ENCODE measurements at regions not wholly inside any gene's neighbourhood (a gene's known extent, or its start where the extent isn't known, plus 50 kb on each side); places are given as distances from the start of the nearest gene placed in this dataset.

GRCh38 chr20:59530782-59531181 is 73.6 kb upstream of the PHACTR3 start:
- no peak overlapping the region for H3K4me2 ChIP-seq
- H3K79me2 ChIP-seq (ENCODE audit: insufficient read depth) = no peaks in the 10 kb centered on the region
- POLR2A ChIA-PET = no interaction called here
- H2AFZ ChIP-seq (ENCODE audit: low read depth) = no peak overlapping the region
- no peaks in the 10 kb centered on the region for H3K9me3 ChIP-seq
- 22% methylated on average over 2 of the region's 2 CpGs for WGBS (ENCODE audit: low lambda C conversion rate)
- H3F3A ChIP-seq (replicated peaks; ENCODE audit: insufficient read depth) = no peaks in the 10 kb centered on the region
- no peak overlapping the region for H3K9ac ChIP-seq
- no peak for DNase-seq
- no peaks in the 10 kb centered on the region for H3K27me3 ChIP-seq (ENCODE audit: insufficient read depth)
- CTCF ChIA-PET = interaction anchor here (1.8 to 8.1 kb wide), 2 partner anchors 15 to 41 kb away, joined by 6 to 155 read pairs; no protein-coding TSS in a partner anchor
- H3K4me1 ChIP-seq (ENCODE audit: control insufficient read depth in 1 of 2, insufficient read depth in 2 of 2, low read depth in 1 of 2, low read length in 1 of 2) = peaks cover 0 to 8% of the 10 kb centered on the region in 2 experiments; a peak in 1 of 4 replicates
- H3K4me3 ChIP-seq (ENCODE audit: low read depth in 2 of 2, low read length in 1 of 2) = no peak overlapping the region
- H3K9me2 ChIP-seq = no peaks in the 10 kb centered on the region
- no peaks in the 10 kb centered on the region for H3K36me3 ChIP-seq (replicated peaks in 1 of 2; ENCODE audit: control insufficient read depth in 1 of 2, insufficient read depth in 2 of 2, low read length in 1 of 2)
- H4K20me1 ChIP-seq (ENCODE audit: insufficient read depth) = no peaks in the 10 kb centered on the region
- no peak overlapping the region for H3K27ac ChIP-seq (ENCODE audit: low read depth in 2 of 2, low read length in 1 of 2)
- TF ChIP-seq TCF12 (IDR thresholded peaks at IDR 0.05) = no peak
- no peak for TF ChIP-seq PBX3 (IDR thresholded peaks at IDR 0.05)
- TF ChIP-seq GATA2 (CRISPR knock-in tag; IDR thresholded peaks at IDR 0.05) = no peak
- TF ChIP-seq RXRA (IDR thresholded peaks at IDR 0.05; ENCODE audit: borderline replicate concordance, low read depth) = no peak
- no peak for TF ChIP-seq EZH2phosphoT487 (IDR thresholded peaks at IDR 0.05; ENCODE audit: borderline replicate concordance, low read depth)
- no peak for TF ChIP-seq TEAD4 (IDR thresholded peaks at IDR 0.05; ENCODE audit: borderline replicate concordance, insufficient read depth)
- TF ChIP-seq MEF2A (IDR thresholded peaks at IDR 0.05; ENCODE audit: borderline replicate concordance, low read depth) = no peak
- no peak for TF ChIP-seq NFIC (IDR thresholded peaks at IDR 0.05; ENCODE audit: borderline replicate concordance)
- TF ChIP-seq YY1 (IDR thresholded peaks at IDR 0.05; ENCODE audit: low read depth) = no peak
- TF ChIP-seq FOXJ3 (CRISPR knock-in tag; IDR thresholded peaks at IDR 0.05) = no peak
- no peak for TF ChIP-seq SIN3A (IDR thresholded peaks at IDR 0.05; ENCODE audit: borderline replicate concordance, low read depth, low read length)
- TF ChIP-seq RFX5 (IDR thresholded peaks at IDR 0.05; ENCODE audit: low read length) = no peak
- no peak for TF ChIP-seq POLR2AphosphoS5 (IDR thresholded peaks at IDR 0.05; ENCODE audit: low read depth, low read length)

- Histone ChIP-seq H4K20me1 (ENCODE audit: insufficient read depth) (no peaks in the 10 kb centered on the region), H3K9me2 (no peaks in the 10 kb centered on the region), H3K4me3 (ENCODE audit: low read depth in 2 of 2, low read length in 1 of 2) (no peak overlapping the region), H3F3A (replicated peaks; ENCODE audit: insufficient read depth) (no peaks in the 10 kb centered on the region), H3K9ac (no peak overlapping the region), H3K4me2 (no peak overlapping the region), H3K27me3 (ENCODE audit: insufficient read depth) (no peaks in the 10 kb centered on the region), H3K79me2 (ENCODE audit: insufficient read depth) (no peaks in the 10 kb centered on the region), H3K27ac (ENCODE audit: low read depth in 2 of 2, low read length in 1 of 2) (no peak overlapping the region), H3K9me3 (no peaks in the 10 kb centered on the region), H2AFZ (ENCODE audit: low read depth) (no peak overlapping the region), H3K36me3 (replicated peaks in 1 of 2; ENCODE audit: control insufficient read depth in 1 of 2, insufficient read depth in 2 of 2, low read length in 1 of 2) (no peaks in the 10 kb centered on the region), H3K4me1 (ENCODE audit: control insufficient read depth in 1 of 2, insufficient read depth in 2 of 2, low read depth in 1 of 2, low read length in 1 of 2) (no peaks in the 10 kb centered on the region)
- TF ChIP-seq TEAD4 (IDR thresholded peaks at IDR 0.05; ENCODE audit: borderline replicate concordance, insufficient read depth) = no peak
- 23% methylated on average over 2 of the region's 2 CpGs for WGBS (ENCODE audit: low lambda C conversion rate)
- ChIA-PET POLR2A (no interaction called here), CTCF (interaction anchor here (1.5 kb wide), 1 partner anchor 23 kb away, joined by 3 read pairs; no protein-coding TSS in a partner anchor)
- no peak for DNase-seq
Observed at GRCh38 chr20:59537991-59538390, 66.3 kb upstream of the PHACTR3 start.
